Activated naive CD4-positive, alpha-beta T cell treated with anti-CD3 and anti-CD28 coated beads, Interleukin-2, amount 10 ng/mL, durations not matched to agents 7 days and 5 days (primary cell): ENCODE measurements at regions not wholly inside any gene's neighbourhood (a gene's known extent, or its start where the extent isn't known, plus 50 kb on each side); places are given as distances from the start of the nearest gene placed in this dataset.

ENCODE experiments used
- CTCF ChIA-PET: fragments of 350-600 bp; sonication (Branson Sonifier 250); formaldehyde crosslinking; loops from one replicate; lab custom pipeline; 2021; ENCODE audit warnings: antibody characterized with exemption; lab: Charles Lee
- DNase-seq: peaks from one replicate; pipeline ENCODE4 v3.0.0-alpha.2; 2020
- H3K27ac Mint-ChIP-seq: one replicate; pipeline ENCODE4 v1.8.0; 2021; ENCODE audit warnings: mild to moderate bottlenecking, moderate library complexity, mixed read lengths
- H3K27me3 Mint-ChIP-seq: one replicate; pipeline ENCODE4 v1.8.0; 2021; ENCODE audit warnings: mild to moderate bottlenecking, mixed read lengths
- H3K36me3 Mint-ChIP-seq: one replicate; pipeline ENCODE4 v1.8.0; 2021; ENCODE audit warnings: mixed read lengths
- H3K4me1 Mint-ChIP-seq: one replicate; pipeline ENCODE4 v1.8.0; 2021; ENCODE audit warnings: mixed read lengths
- H3K4me3 Mint-ChIP-seq: one replicate; pipeline ENCODE4 v1.8.0; 2021; ENCODE audit warnings: mild to moderate bottlenecking, moderate library complexity, mixed read lengths
- H3K9me3 Mint-ChIP-seq: one replicate; pipeline ENCODE4 v1.8.0; 2021; ENCODE audit warnings: mixed read lengths

GRCh38 chr16:86029131-86029741 is 130.3 kb downstream of the IRF8 start:
- H3K9me3 Mint-ChIP-seq, result peaks cover 12% of the 10 kb centered on the region
- no peaks in the 10 kb centered on the region for H3K4me1 Mint-ChIP-seq
- DNase-seq, result no peak
- H3K36me3 Mint-ChIP-seq, result no peaks in the 10 kb centered on the region
- H3K27ac Mint-ChIP-seq, result no peak overlapping the region
- no peak overlapping the region for H3K4me3 Mint-ChIP-seq
- CTCF ChIA-PET, result interaction anchor here (3.5 kb wide), 1 partner anchor 208 kb away, joined by 10 read pairs; no protein-coding TSS in a partner anchor
- peaks cover 57% of the 10 kb centered on the region for H3K27me3 Mint-ChIP-seq

GRCh38 chr16:86030116-86030515 is 131.2 kb downstream of the IRF8 start:
- H3K9me3 Mint-ChIP-seq, result peaks cover 3% of the 10 kb centered on the region
- no peak overlapping the region for H3K4me3 Mint-ChIP-seq
- peaks cover 55% of the 10 kb centered on the region for H3K27me3 Mint-ChIP-seq
- DNase-seq, result no peak
- CTCF ChIA-PET, result interaction anchor here (3.5 kb wide), 1 partner anchor 209 kb away, joined by 10 read pairs; no protein-coding TSS in a partner anchor
- H3K27ac Mint-ChIP-seq, result no peak overlapping the region
- H3K4me1 Mint-ChIP-seq, result no peaks in the 10 kb centered on the region
- H3K36me3 Mint-ChIP-seq, result no peaks in the 10 kb centered on the region

- Mint-ChIP-seq H3K4me3 (no peak overlapping the region), H3K27me3 (peaks cover 45% of the 10 kb centered on the region), H3K9me3 (no peaks in the 10 kb centered on the region), H3K27ac (no peak overlapping the region), H3K36me3 (no peaks in the 10 kb centered on the region), H3K4me1 (no peaks in the 10 kb centered on the region)
- CTCF ChIA-PET, result interaction anchor here (1.5 to 3.5 kb wide), 3 partner anchors 13 to 212 kb away, joined by 4 to 10 read pairs (median 8); no protein-coding TSS in a partner anchor
- DNase-seq, result no peak
Observed at GRCh38 chr16:86031141-86031678, 132.2 kb downstream of the IRF8 start.

DNA sequence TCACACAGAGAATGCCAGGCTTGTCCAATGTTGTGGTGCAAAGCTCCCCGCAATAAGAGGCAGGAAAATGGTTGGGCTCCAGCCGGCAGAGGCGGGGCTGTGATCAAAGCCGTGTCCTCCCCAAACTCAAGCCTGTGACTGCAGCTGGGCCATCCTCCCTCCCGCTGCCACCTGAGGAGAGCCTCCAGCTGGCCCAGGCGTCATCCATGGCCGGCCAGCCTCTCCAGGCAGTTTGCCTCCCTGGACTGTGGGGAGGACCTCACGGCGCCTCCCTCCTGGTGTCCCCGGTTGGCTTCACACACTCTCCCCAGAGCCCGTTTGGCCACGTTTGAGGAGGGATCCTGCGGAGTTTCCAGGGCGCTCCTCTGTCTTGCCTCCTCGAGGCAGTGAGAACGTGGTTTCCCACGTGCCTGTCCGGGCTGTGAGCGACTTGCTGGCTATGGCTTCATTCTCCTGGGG is 134.1 kb downstream of the IRF8 start:
- Mint-ChIP-seq H3K4me3 (no peak overlapping the region), H3K9me3 (no peaks in the 10 kb centered on the region), H3K36me3 (no peaks in the 10 kb centered on the region), H3K27ac (no peak overlapping the region), H3K4me1 (no peaks in the 10 kb centered on the region), H3K27me3 (peaks cover 43% of the 10 kb centered on the region)
- DNase-seq, result no peak
- CTCF ChIA-PET, result interaction anchor here (3.5 kb wide), 1 partner anchor 212 kb away, joined by 10 read pairs; no protein-coding TSS in a partner anchor

- no peak for DNase-seq
- Mint-ChIP-seq H3K4me3 (no peak overlapping the region), H3K36me3 (no peaks in the 10 kb centered on the region), H3K27ac (no peak overlapping the region), H3K4me1 (no peaks in the 10 kb centered on the region), H3K27me3 (peaks cover 34% of the 10 kb centered on the region), H3K9me3 (no peaks in the 10 kb centered on the region)
- CTCF ChIA-PET, result no interaction called here
Observed at GRCh38 chr16:86033971-86034370, 135.0 kb downstream of the IRF8 start.

- peaks cover 29% of the 10 kb centered on the region for H3K27me3 Mint-ChIP-seq
Observed at GRCh38 chr16:86034421-86034919, 135.5 kb downstream of the IRF8 start.

GRCh38 chr16:86035906-86036305 is 136.9 kb downstream of the IRF8 start:
- Mint-ChIP-seq H3K9me3 (no peaks in the 10 kb centered on the region), H3K27ac (no peak overlapping the region), H3K27me3 (peaks cover 32% of the 10 kb centered on the region), H3K4me3 (no peak overlapping the region), H3K36me3 (no peaks in the 10 kb centered on the region), H3K4me1 (no peaks in the 10 kb centered on the region)
- no peak for DNase-seq
- CTCF ChIA-PET, result interaction anchor here (1.0 kb wide), 1 partner anchor 8 kb away, joined by 3 read pairs; no protein-coding TSS in a partner anchor

More at GRCh38 chr16:86034421-86034919, 135.5 kb downstream of the IRF8 start:
- CTCF ChIA-PET, result no interaction called here
- Mint-ChIP-seq H3K9me3 (no peaks in the 10 kb centered on the region), H3K27ac (no peak overlapping the region), H3K4me3 (no peak overlapping the region), H3K36me3 (no peaks in the 10 kb centered on the region), H3K4me1 (no peaks in the 10 kb centered on the region)
- DNase-seq, result no peak

DNA sequence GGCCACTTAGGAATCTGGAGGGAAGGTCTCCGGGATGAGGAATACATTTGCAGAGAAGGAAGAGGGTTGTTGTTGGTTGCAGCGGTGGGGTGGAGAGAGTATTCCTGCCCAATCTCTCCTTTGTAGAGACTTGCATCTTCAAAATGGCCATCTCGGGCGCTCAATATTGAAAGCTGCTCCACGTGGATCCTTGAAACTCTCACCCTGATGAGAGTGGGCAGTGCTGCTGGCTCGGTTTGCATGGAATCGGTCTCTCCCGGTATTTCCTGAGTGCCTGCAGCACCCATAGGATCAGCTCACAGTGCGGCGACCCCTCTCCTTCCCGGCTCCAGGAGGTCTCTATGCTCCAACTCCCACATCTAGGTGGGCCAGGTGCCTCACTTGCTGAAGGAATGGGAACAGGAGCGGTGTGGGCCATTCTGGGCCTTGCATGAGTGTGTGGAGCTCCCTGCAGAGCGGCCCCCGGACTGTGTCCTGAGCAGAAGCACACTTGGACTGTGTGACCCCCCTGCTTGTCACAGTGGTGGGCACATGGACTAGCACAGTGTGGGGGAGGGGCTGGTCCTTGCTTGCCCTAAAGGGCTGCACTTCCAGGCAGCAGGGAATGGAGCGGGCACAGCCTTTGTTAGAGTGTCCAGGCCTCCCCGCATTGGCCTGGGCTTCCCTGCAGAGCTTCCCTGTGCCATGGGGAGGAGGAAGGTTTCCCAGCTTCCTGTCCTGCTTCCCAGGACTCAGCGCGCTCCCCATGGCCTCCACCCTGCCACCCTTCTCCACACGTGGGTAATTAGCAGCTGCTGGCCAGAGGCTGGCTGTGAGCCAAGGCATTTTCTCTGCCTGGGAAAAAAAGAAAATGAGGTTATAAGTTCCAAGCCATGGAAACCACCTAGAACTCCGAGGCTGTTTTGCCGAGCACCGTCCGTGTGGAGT is 139.3 kb downstream of the IRF8 start:
- Mint-ChIP-seq H3K36me3 (no peaks in the 10 kb centered on the region), H3K27ac (no peak overlapping the region), H3K27me3 (peaks cover 21% of the 10 kb centered on the region), H3K4me3 (no peak overlapping the region), H3K4me1 (no peaks in the 10 kb centered on the region), H3K9me3 (no peaks in the 10 kb centered on the region)
- no peak for DNase-seq
- CTCF ChIA-PET, result no interaction called here

DNA sequence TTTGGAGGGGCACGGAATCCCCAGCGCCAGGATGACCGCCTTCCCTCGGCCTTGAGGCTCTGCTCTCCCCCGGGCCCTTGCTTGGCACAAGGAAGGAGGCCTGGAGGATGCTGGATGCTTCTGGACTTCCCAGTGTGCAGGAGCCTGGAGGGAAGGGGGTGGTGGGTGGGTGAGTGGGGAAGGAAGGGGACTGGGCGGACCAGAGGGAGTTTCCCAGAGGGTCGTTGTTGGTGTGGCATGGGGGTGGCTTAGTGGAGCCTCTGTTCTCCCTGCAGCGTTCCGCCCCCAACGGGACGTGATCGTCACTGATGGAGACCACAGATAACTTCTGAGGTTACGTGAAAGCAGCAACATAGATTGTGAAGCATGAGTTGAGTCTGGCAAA is 140.0 kb downstream of the IRF8 start:
- H3K9me3 Mint-ChIP-seq, result no peaks in the 10 kb centered on the region
- DNase-seq, result peak; percentile 34
- H3K4me3 Mint-ChIP-seq, result no peak overlapping the region
- no peaks in the 10 kb centered on the region for H3K4me1 Mint-ChIP-seq
- no peak overlapping the region for H3K27ac Mint-ChIP-seq
- H3K36me3 Mint-ChIP-seq, result no peaks in the 10 kb centered on the region
- H3K27me3 Mint-ChIP-seq, result peaks cover 21% of the 10 kb centered on the region
- CTCF ChIA-PET, result no interaction called here

GRCh38 chr16:86039606-86040005 is 140.6 kb downstream of the IRF8 start:
- Mint-ChIP-seq H3K27me3 (peaks cover 28% of the 10 kb centered on the region), H3K27ac (no peak overlapping the region), H3K4me1 (peaks cover 2% of the 10 kb centered on the region), H3K36me3 (no peaks in the 10 kb centered on the region), H3K9me3 (no peaks in the 10 kb centered on the region), H3K4me3 (no peak overlapping the region)
- DNase-seq, result no peak
- CTCF ChIA-PET, result no interaction called here

DNA sequence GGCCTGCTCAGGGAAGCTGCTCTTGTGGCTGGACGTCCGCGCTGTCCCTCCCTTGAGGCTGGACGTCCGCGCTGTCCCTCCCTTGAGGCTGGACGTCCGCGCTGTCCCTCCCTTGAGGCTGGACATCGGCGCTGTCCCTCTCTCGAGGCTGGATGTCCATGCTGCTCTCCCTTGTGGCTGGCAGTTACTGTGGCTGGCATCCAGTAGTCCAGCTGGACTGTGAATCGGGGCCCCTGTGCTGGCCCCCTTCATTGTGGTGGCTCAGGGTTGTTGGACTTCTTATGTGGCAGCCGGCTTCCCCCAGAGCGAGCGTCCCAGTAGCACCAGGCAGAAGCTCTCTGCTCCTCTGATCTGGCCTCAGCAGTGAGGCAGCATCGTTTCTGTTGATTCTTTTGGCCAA is 141.5 kb downstream of the IRF8 start:
- Mint-ChIP-seq H3K27ac (no peak overlapping the region), H3K9me3 (no peaks in the 10 kb centered on the region), H3K27me3 (peaks cover 35% of the 10 kb centered on the region), H3K36me3 (no peaks in the 10 kb centered on the region), H3K4me1 (peaks cover 11% of the 10 kb centered on the region), H3K4me3 (no peak overlapping the region)
- CTCF ChIA-PET, result interaction anchor here (1.6 kb wide), 1 partner anchor 219 kb away, joined by 5 read pairs; no protein-coding TSS in a partner anchor
- DNase-seq, result no peak

GRCh38 chr16:86041215-86041614 is 142.3 kb downstream of the IRF8 start:
- no peak overlapping the region for H3K4me3 Mint-ChIP-seq
- CTCF ChIA-PET, result interaction anchor here (1.6 kb wide), 1 partner anchor 220 kb away, joined by 5 read pairs; no protein-coding TSS in a partner anchor
- H3K27ac Mint-ChIP-seq, result no peak overlapping the region
- H3K9me3 Mint-ChIP-seq, result no peaks in the 10 kb centered on the region
- peaks cover 43% of the 10 kb centered on the region for H3K27me3 Mint-ChIP-seq
- peaks cover 13% of the 10 kb centered on the region for H3K4me1 Mint-ChIP-seq
- H3K36me3 Mint-ChIP-seq, result no peaks in the 10 kb centered on the region
- no peak for DNase-seq

GRCh38 chr16:86041807-86042206 is 142.8 kb downstream of the IRF8 start:
- Mint-ChIP-seq H3K27me3 (peaks cover 48% of the 10 kb centered on the region), H3K4me3 (no peak overlapping the region)
- CTCF ChIA-PET, result interaction anchor here (1.6 kb wide), 1 partner anchor 221 kb away, joined by 5 read pairs; no protein-coding TSS in a partner anchor

DNA sequence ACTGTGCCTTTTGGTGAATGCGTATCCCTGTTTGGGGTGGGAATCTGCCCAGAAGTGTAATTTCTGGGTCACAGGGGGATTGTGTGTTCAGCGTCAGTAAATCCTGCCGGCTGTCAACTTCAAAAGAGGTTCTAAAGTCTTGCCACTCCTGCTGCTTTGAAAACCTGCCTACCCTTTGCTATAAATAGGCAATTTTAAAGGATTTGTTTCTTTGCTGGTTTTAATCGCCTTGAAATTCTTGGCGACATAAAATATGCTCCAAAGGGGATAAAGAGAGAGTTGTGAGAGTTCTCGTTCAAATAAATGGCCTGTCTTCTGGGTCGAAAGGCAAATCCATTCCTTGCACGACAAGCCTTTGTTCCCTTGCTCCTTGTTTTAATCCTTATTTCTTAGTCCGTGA is 143.4 kb downstream of the IRF8 start:
- Mint-ChIP-seq H3K36me3 (no peaks in the 10 kb centered on the region), H3K4me3 (no peak overlapping the region), H3K27ac (no peak overlapping the region), H3K9me3 (no peaks in the 10 kb centered on the region), H3K27me3 (peaks cover 54% of the 10 kb centered on the region), H3K4me1 (peaks cover 13% of the 10 kb centered on the region)
- DNase-seq, result no peak
- CTCF ChIA-PET, result no interaction called here

More at GRCh38 chr16:86041807-86042206, 142.8 kb downstream of the IRF8 start:
- Mint-ChIP-seq H3K4me1 (peaks cover 13% of the 10 kb centered on the region), H3K9me3 (no peaks in the 10 kb centered on the region), H3K36me3 (no peaks in the 10 kb centered on the region), H3K27ac (no peak overlapping the region)
- no peak for DNase-seq
